ENCODE measurements at regions not wholly inside any gene's neighbourhood (a gene's known extent, or its start where the extent isn't known, plus 50 kb on each side); places are given as distances from the start of the nearest gene placed in this dataset.
"Not testable (repeated sequence)": the region's sequence is repeated elsewhere in the genome, so short reads cannot be mapped to it uniquely, and the experiment has no call there.

GRCh38 chr17:13869331-13869940, 199.9 kb upstream of the COX10 start:
- DNase-seq (ENCODE audit: low spot score): no peak

DNA sequence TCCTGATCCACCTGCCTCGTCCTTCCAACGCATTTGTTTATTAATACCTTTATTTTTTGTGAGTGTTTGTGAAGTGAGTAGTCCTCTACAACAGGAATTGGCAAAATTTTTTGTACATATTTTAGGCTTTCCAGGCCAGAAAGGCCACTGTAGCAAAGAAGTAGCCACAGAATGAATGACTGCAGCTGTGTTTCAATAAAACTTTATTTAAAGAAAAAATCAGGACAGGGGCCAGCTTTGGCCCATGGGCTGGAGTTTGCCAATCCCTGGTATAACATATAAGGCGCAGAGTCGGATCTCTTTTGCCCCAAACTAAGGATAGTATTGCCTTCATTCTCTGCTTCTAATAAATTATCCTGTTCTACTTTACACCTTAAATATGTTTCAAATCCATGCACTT, 198.0 kb upstream of the COX10 start:
- no peak for DNase-seq (ENCODE audit: low spot score)

GRCh38 chr17:13874134-13874533, 195.2 kb upstream of the COX10 start:
- no peak for DNase-seq (ENCODE audit: low spot score)

DNA sequence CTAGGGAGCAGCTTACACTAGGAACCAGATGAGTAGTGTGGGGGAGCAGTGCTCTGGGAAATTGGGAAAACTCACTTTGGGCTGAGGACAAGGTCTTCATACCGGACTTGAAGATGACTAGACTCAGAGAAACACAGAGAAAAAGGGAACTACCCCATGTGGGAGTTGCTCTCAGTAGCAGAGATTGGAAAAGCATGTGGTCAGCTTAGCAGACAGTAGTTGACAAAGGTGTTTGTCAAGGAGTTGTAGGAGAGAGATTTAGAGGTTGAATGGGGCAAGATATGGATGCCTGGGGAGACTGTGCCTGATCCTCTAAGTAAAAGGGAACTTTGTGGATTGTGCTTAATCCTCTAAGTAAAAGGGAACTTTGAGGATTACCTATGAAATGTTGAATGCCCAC, 194.5 kb upstream of the COX10 start:
- DNase-seq (ENCODE audit: low spot score): no peak

GRCh38 chr17:13879961-13880466, 189.3 kb upstream of the COX10 start:
- DNase-seq (ENCODE audit: low spot score): no peak

DNA sequence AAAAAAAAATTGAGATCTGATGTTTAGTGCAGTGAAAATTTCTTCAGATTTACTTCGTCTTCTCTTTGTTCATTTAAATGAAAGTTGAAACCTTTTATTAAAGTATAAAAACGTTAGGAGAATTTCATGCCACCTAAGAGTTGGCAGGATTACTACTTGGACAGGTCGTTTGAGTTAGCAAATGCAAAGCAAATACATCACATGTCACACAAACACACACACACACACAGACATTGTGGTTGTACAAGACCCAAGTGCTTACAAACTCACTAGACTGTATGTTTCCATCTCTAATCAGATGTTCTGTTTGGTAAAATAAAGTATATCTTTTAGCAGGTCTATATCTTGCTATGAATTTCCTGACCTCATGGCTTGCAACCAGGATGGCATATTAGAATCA, 185.6 kb upstream of the COX10 start:
- no peak for DNase-seq (ENCODE audit: low spot score)

DNA sequence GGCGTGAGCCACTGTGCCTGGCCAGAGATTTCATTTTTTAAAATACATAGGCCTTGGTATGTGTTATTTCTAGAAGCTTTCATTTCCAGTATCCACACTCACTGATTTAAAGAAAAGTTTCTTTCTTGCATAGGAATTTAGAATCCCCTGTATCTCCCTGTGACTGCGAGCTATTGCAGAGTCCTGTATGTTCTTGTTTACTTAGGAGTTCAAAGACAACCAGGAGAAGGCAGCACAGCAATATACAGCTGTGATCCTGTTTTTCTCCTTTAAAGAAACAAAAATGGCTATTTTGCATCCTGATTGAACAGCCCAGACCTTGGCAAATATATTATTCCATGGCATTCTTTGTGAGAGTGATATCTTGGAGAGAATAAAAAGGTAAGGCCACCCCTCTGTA, 185.0 kb upstream of the COX10 start:
- DNase-seq (ENCODE audit: low spot score): no peak

DNA sequence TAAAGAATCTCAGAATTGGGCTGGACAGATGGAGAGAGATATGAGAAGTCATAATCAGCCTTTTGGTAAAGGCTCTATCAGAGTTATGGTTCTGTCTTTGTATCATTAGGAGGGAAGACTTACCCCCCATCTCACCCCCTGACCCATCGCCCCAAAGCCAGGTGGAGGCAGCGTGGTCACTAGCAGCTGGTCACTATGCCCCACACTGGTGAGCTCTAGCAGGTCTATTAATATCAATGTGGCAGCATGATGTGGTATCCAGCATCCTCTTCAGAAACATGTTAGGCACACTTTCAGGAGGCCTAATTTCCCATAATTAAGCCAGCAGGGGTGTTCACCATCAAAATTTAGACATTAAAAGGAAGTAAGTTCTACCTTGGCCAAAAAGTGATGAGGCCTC, 183.8 kb upstream of the COX10 start:
- no peak for DNase-seq (ENCODE audit: low spot score)

- DNase-seq (ENCODE audit: low spot score): no peak
Measured at GRCh38 chr17:13885953-13886889, 183.1 kb upstream of the COX10 start.

GRCh38 chr17:13888056-13888609, 181.2 kb upstream of the COX10 start:
- DNase-seq (ENCODE audit: low spot score): no peak

DNA sequence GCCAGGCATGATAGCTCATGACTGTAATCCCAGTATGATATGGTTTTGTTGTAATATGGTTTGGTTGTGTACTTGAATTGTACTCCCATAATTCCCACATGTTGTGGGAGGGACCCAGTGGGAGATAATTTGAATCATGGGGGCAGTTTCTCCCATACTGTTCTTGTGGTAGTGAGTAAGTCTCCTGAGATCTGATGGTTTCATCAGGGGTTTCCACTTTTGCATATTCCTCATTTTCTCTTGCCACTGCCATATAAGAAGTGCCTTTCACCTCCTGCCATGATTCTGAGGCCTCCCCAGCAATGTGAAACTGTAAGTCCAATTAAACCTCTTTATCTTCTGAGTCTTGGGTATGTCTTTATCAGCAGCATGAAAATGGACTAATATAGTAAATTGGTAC, 160.3 kb upstream of the COX10 start:
- DNase-seq (ENCODE audit: low spot score): not testable (repeated sequence)

- DNase-seq (ENCODE audit: low spot score): no peak
Measured at GRCh38 chr17:13909901-13910519, 159.3 kb upstream of the COX10 start.

DNA sequence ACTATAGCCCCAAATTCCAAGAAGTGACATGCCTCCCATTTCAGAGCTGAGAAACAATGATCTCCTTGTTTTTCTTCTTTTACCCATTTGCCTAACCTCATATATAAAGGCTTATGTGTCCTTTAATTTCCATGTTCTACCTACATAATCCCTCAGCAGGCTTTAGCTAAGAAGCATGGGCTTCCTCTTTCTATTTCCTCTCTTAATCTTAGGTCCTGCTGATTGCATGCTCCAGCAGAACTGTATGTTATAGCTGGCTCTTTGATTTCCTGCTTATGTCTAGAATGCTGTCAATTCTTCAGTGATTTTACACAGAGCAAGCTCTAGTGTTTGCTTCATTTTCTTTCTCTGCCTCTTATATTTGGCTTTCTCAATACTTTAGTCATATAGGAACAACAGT, 151.7 kb upstream of the COX10 start:
- DNase-seq (ENCODE audit: low spot score): peak; percentile 10

DNA sequence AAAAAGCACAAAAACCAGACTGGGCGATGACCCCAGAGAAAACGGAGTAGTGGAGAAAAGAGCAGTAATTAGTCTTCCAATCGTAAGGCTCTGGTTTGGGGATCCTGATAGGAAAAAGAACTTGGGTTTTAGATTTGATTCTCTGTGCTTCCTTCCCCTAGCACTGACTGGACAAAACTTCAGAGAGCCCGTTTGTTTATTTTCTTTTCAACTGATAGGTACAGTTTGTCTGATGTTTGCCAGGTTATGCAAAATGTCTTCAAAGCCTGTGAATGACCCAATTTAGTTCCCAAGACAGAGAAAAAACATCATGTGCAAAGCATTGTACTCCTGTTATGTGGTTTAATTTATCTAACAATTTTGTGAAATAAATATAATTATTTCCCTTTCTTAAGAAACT, 151.1 kb upstream of the COX10 start:
- DNase-seq (ENCODE audit: low spot score): no peak

- peak; percentile 29 for DNase-seq (ENCODE audit: low spot score)
Measured at GRCh38 chr17:13919818-13920217, 149.5 kb upstream of the COX10 start.

DNA sequence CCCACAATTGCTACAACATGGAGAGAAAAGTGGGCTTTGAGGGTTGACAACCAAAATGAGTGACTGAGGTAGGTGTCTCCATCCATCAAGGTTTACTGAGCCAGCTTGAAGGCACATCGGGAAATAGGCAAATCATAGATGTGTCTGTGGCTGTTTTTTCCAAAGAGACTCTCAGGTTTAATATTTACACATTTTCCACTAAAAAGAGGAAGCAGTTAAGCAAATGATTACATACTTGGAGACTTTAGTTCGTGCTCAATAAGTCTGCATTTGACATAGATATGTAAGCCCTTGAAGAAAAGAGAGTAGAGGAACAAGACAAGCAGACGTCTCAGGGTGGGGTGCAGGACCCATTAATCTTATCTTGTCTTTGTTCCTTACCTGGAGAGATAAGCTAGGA, 148.9 kb upstream of the COX10 start:
- DNase-seq (ENCODE audit: low spot score): no peak

- DNase-seq (ENCODE audit: low spot score): no peak
Measured at GRCh38 chr17:13921841-13922776, 147.2 kb upstream of the COX10 start.

DNA sequence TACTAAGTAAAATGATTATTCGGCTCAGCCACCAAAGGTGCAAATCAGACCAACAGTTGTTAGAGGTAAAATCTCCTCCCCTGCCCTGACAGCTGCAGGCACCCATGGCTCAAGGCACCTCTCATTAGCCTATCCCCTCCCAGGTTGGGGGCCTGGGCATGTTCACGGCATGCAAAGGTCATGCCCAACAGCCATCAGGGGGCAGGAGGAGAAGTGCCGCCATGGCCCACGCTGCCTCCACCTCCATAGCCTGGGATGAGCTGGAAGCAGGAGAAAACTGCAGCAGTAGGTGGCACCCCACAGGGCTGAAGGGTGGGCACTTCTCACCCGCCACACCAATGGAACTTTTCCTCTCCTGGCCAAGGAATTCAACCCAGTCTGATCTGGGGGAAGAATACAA, 146.4 kb upstream of the COX10 start:
- DNase-seq (ENCODE audit: low spot score): no peak

DNA sequence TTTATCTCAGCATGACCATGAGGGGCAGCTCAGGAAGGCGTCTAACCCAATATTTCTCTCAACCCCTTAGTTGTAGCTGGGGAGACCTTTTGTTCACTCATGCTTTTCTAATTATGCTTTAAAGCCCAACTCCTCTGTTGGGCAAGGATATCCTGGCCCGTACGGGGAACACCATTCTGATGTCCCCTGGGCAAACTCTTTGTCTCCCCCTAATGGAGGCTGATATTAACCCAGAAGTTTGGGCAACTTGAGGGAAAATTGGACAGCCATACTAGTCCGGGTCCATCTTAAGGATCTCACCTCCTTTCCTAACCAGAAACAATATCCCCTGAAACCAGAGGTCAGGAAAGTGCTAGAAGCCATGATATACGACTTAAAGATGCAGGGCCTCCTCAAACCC, 143.7 kb upstream of the COX10 start:
- no peak for DNase-seq (ENCODE audit: low spot score)

GRCh38 chr17:13931111-13931526, 138.2 kb upstream of the COX10 start:
- DNase-seq (ENCODE audit: low spot score): peak; percentile 70

GRCh38 chr17:13931800-13932460, 137.4 kb upstream of the COX10 start:
- DNase-seq (ENCODE audit: low spot score): peak; percentile 13

Measured in globus pallidus (tissue), 1 donor.